OCI-LY3 (cell line): ENCODE measurements at regions not wholly inside any gene's neighbourhood (a gene's known extent, or its start where the extent isn't known, plus 50 kb on each side); places are given as distances from the start of the nearest gene placed in this dataset.

ENCODE experiments used
- EZH2phosphoT487 ChIP-seq: fragments of 200-600 bp; shearing (Covaris generic); IDR thresholded peaks from 2 replicates; pipeline ENCODE4 v1.6.1; 2018; ENCODE audit warnings: antibody characterized with exemption, mixed run types, low read depth
- TF ChIP-seq, protein P1 (sequence below): fragments of 200-600, 300-600 bp; sonication (generic); IDR thresholded peaks from 2 replicates; pipeline ENCODE4 v1.5.1; 2014; ENCODE audit warnings: antibody characterized with exemption, low read length, low read depth

DNA sequence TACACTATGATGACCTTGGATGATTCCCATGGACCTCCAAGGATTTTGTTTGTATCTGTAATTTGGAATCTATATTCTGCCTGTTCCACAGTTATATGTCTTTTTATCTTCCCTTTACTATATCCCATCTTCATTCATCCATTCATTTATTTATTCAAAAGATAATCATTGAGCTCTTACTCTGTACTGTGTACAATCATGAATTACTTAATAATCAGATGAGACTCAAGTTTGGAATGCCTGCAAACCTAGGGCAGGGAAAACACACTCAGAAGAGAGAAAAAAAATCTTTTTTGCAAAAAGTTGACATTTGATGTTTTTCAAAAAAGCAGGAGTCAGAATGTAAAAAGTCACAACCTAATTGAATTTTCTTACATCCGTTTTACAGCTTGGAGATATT lies 170.2 kb upstream of the GNAI1 start:
- TF ChIP-seq, protein P1, sequence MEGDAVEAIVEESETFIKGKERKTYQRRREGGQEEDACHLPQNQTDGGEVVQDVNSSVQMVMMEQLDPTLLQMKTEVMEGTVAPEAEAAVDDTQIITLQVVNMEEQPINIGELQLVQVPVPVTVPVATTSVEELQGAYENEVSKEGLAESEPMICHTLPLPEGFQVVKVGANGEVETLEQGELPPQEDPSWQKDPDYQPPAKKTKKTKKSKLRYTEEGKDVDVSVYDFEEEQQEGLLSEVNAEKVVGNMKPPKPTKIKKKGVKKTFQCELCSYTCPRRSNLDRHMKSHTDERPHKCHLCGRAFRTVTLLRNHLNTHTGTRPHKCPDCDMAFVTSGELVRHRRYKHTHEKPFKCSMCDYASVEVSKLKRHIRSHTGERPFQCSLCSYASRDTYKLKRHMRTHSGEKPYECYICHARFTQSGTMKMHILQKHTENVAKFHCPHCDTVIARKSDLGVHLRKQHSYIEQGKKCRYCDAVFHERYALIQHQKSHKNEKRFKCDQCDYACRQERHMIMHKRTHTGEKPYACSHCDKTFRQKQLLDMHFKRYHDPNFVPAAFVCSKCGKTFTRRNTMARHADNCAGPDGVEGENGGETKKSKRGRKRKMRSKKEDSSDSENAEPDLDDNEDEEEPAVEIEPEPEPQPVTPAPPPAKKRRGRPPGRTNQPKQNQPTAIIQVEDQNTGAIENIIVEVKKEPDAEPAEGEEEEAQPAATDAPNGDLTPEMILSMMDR = no peak
- TF ChIP-seq EZH2phosphoT487 = no peak
